ENCODE measurements at regions not wholly inside any gene's neighbourhood (a gene's known extent, or its start where the extent isn't known, plus 50 kb on each side); places are given as distances from the start of the nearest gene placed in this dataset.

GRCh38 chr17:77382356-77382911 is 241.7 kb downstream of the SEC14L1 start (continued):
- TF ChIP-seq SOX6 (IDR thresholded peaks at IDR 0.05) = no peak
- peak; percentile 51 for TF ChIP-seq SOX6 (CRISPR knock-in tag; IDR thresholded peaks at IDR 0.05)
- TF ChIP-seq ZNF687 (CRISPR knock-in tag; IDR thresholded peaks at IDR 0.05) = peak; percentile 56
- TF ChIP-seq ZNF17 (CRISPR knock-in tag; IDR thresholded peaks at IDR 0.05) = no peak
- no peak for TF ChIP-seq GPN1 (CRISPR knock-in tag; IDR thresholded peaks at IDR 0.05; ENCODE audit: borderline replicate concordance)
- peak; percentile 44; the same call in 1 of the 2 replicates for TF ChIP-seq ARID4A (CRISPR knock-in tag; IDR thresholded peaks at IDR 0.05; ENCODE audit: borderline replicate concordance)
- TF ChIP-seq NR3C1 (CRISPR knock-in tag; IDR thresholded peaks at IDR 0.05) = no peak
- TF ChIP-seq HNRNPL (IDR thresholded peaks at IDR 0.05; ENCODE audit: low read depth, low read length) = 0 out of 2 replicates have a peak, but pooled peaks have one; percentile 45
- TF ChIP-seq NR2F6 (IDR thresholded peaks at IDR 0.05) = peak; percentile 14; the same call in 1 of the 2 replicates
- no peak for TF ChIP-seq NR2F6 (CRISPR knock-in tag; IDR thresholded peaks at IDR 0.05)
- 0 out of 2 replicates have a peak, but pooled peaks have one; percentile 28 for TF ChIP-seq PAXIP1 (CRISPR knock-in tag; conservative IDR thresholded peaks at IDR 0.05)
- peak; percentile 22; the same call in 1 of the 2 replicates for TF ChIP-seq ZMYM3 (CRISPR knock-in tag; IDR thresholded peaks at IDR 0.05)
- TF ChIP-seq ZNF263 (CRISPR knock-in tag; IDR thresholded peaks at IDR 0.05) = peak; percentile 91
- TF ChIP-seq STAG1 (CRISPR knock-in tag; IDR thresholded peaks at IDR 0.05) = peak; percentile 20; the same call in 1 of the 2 replicates
- TF ChIP-seq ZFP91 (CRISPR knock-in tag; IDR thresholded peaks at IDR 0.05; ENCODE audit: borderline replicate concordance) = peak; percentile 29; the same call in 1 of the 2 replicates
- TF ChIP-seq HNF4G (IDR thresholded peaks at IDR 0.05; ENCODE audit: borderline replicate concordance, low read depth, low read length) = peak; percentile 26; the same call in 1 of the 2 replicates
- no peak for TF ChIP-seq HNF4G (CRISPR knock-in tag; IDR thresholded peaks at IDR 0.05; ENCODE audit: borderline replicate concordance, low read depth)

All from HepG2 (cell line).